Endometrial microvascular endothelial cells (primary cell): ENCODE measurements at regions not wholly inside any gene's neighbourhood (a gene's known extent, or its start where the extent isn't known, plus 50 kb on each side); places are given as distances from the start of the nearest gene placed in this dataset.

Experiments used
- in situ Hi-C: cut with HindIII; loops from 2 replicates; pipeline ENCODE4 v1.10.0; 2017; ENCODE audit warnings: low sequenced_read_pairs, low pct_unique_long_range_greater_than_20kb; ENCODE audit errors: inconsistent ontology term

- in situ Hi-C loops: no loop called here
Observed at GRCh38 chr11:42234451-42234951, 775.0 kb upstream of the LRRC4C start.

- in situ Hi-C loops: no loop called here
Observed at GRCh38 chr11:42237701-42238235, 778.3 kb upstream of the LRRC4C start.

DNA sequence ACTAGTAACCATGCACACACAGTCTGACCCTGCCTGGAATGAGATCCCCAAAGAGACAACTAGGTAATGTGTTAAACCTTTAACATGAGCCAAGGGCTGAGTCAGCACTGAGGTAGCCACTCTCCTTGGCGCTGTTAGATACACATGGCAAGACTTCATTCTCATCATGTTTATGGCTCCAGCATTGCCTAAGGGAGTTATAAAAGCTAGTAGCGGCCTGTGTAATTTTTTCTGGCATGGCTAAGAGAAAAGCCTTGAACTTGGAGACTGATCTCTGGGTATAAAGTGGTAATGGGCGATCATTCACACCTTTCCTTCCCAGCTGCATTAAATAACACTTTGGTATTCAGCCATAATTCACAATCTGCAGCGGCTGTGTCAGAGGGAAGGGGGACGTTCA is 779.7 kb upstream of the LRRC4C start:
- in situ Hi-C loops: no loop called here

- in situ Hi-C loops: no loop called here
Observed at GRCh38 chr11:42243385-42243784, 783.9 kb upstream of the LRRC4C start.

GRCh38 chr11:42244376-42244775 is 784.9 kb upstream of the LRRC4C start:
- in situ Hi-C loops: no loop called here

GRCh38 chr11:42249401-42249800 is 789.9 kb upstream of the LRRC4C start:
- in situ Hi-C loops: no loop called here

GRCh38 chr11:42249956-42250355 is 790.5 kb upstream of the LRRC4C start:
- in situ Hi-C loops: no loop called here

DNA sequence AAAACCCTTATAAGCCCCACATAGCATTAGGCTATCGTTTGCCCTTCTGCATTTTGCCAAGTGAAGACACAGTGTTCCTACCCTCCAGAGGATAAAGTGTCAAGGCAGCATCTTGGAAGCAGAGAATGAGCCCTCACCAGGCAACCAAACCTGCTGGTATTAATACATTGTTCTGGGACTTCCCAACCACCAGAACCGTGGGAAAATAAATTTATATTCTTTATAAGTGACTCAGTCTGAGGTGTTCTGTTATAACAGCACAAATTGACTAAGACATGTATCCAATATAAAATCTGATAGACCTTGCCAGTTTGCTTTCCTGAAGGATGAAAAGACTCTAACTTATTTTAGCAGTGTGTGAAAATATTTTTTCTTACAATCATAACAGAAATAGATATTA is 792.5 kb upstream of the LRRC4C start:
- in situ Hi-C loops: no loop called here

DNA sequence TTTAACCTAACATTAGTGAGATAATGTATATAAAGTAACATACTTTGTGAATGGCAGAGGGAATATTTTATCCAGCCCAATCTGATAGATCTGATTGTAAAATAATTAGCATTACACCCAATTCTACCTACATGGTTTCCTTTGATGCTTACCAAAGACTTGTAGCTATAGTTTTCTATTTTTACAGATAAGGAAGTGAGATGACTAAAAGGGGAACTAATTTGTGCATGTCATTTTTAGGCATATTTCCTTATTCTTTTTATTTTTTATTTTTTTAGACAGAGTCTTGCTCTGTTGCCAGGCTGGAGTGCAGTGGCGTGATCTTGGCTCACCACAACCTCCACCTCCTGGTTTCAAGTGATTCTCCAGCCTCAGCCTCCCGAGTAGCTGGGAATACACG is 793.7 kb upstream of the LRRC4C start:
- in situ Hi-C loops: no loop called here

DNA sequence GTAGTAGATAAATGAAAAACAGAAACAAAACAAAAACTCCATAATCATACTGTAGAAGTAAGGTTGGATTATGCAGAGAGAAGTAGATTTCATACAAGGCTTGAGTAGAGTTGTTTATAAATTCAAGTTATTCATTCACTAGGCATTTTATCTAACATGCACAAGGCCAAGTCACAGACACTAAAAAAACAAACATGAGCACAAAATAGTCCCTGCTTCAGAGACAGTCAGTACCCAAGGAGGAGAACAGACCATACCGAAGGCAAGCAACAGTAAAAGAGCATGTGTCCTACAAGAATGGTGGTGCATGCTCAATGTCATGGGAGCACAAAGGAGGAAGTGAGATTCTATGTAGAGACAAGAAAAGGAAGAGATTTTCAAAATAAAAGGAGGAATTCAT is 796.5 kb upstream of the LRRC4C start:
- in situ Hi-C loops: no loop called here

DNA sequence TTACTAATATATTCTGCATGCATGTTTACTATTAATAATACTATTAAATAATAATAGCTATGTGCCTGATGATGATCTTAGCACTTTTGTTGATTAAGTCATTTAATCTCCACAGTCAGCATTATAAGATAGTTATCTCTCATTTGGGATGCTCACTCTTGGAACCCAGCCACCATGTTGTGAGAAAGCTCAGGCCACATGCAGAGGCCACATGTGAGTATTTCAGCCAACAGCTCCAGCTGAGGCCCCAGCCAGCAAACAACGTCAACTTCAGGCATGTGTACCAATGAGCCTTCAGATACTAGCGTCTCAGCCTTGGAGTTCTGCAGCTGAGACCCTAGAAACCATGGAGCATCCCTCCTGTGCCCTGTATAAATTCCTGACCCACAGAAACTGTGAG is 798.1 kb upstream of the LRRC4C start:
- in situ Hi-C loops: no loop called here

- in situ Hi-C loops: no loop called here
Observed at GRCh38 chr11:42265072-42265471, 805.6 kb upstream of the LRRC4C start.

DNA sequence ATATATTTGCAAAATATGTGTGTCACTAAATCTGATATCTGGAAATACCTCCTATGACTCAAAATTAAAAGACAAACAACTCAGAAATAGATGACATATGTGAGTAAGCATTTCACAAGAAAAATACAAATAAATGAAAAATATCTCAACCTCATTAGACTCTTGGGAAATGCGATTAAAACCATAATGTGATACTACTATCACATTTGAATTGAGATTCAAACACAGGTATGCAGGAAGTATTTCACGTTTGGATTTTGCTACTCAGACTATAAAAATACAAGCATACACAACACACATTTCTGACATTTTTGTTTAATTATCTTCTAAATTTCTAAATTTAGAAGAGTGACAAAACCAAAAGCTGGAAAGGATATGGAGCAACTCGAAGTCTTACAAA is 811.9 kb upstream of the LRRC4C start:
- in situ Hi-C loops: no loop called here

- in situ Hi-C loops: no loop called here
Observed at GRCh38 chr11:42273977-42274376, 814.5 kb upstream of the LRRC4C start.

DNA sequence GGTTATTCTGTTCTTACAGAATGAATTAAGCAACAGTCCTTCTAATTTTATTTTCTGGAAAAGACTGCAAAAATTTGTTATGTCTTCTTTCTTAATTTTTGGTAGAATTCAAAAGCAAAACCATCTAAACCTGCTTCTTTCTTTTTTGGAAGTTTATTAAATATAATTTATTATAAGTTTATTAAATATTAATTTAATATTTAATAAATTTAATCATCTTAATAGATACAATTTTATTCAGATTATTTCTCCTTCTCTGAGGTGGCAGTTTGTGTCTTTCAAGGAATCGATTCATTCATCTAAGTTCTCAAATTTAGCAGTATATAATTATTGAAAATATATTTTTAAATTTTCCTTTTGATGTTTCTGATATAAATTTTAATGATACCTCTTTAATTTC is 837.5 kb upstream of the LRRC4C start:
- in situ Hi-C loops: no loop called here

DNA sequence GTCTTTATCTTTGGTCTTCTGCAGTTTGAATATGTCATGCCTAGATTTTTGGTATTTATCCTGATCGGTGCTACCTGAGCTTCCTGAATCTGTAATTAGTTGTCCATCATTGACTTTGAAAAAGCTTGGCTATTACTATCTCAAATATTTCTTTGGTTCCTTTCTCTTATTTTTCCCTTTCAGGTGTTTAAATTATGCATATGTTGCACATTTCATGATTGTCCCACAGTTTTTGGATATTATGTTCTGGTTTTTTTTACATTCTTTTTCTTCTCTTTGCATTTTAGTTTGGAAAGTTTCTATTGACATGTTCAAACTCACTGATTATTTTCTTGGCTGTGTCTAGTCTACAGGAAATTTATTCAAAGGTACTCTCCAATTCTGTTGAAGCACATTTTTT is 840.3 kb upstream of the LRRC4C start:
- in situ Hi-C loops: no loop called here

GRCh38 chr11:42301777-42302176 is 842.3 kb upstream of the LRRC4C start:
- in situ Hi-C loops: no loop called here

GRCh38 chr11:42311514-42311913 is 852.1 kb upstream of the LRRC4C start:
- in situ Hi-C loops: no loop called here

DNA sequence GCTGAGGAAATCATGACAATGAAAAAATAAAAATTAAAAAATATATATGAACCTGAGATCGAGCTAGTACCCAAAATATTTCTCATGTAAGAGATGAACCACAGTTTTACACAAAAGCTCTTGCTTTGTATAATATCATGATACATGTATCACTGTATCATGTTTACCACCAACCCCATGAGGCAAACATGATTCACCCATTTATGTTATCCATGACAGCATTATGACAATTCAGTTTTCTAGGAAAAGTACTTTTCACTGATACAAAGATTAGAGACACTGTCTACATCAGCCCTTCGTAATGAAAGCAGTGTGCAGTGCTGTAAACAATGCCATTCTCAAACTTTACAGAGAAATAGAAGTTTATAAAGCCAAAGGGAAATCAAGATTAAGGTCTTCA is 852.5 kb upstream of the LRRC4C start:
- in situ Hi-C loops: no loop called here

GRCh38 chr11:42315267-42315666 is 855.8 kb upstream of the LRRC4C start:
- in situ Hi-C loops: no loop called here

- in situ Hi-C loops: no loop called here
Observed at GRCh38 chr11:42315846-42316245, 856.4 kb upstream of the LRRC4C start.
